Activated CD4-positive, alpha-beta memory T cell treated with anti-CD3 and anti-CD28 coated beads for 36 hours (primary cell): ENCODE measurements at regions not wholly inside any gene's neighbourhood (a gene's known extent, or its start where the extent isn't known, plus 50 kb on each side); places are given as distances from the start of the nearest gene placed in this dataset.

ENCODE experiments used
- CTCF ChIA-PET: fragments of 350-600 bp; sonication (Branson Sonifier 250); formaldehyde crosslinking; loops from one replicate; lab custom pipeline; 2021; ENCODE audit warnings: antibody characterized with exemption, inconsistent platforms; lab: Charles Lee
- POLR2A ChIA-PET: fragments of 350-600 bp; sonication (Branson Sonifier 250); formaldehyde crosslinking; loops from one replicate; lab custom pipeline; 2021; ENCODE audit warnings: antibody characterized with exemption; lab: Charles Lee
- DNase-seq: peaks from one replicate; pipeline ENCODE4 v3.0.0-alpha.2; 2020
- H3K27ac Mint-ChIP-seq: one replicate; pipeline ENCODE4 v1.8.0; 2021; ENCODE audit warnings: mixed read lengths
- H3K27me3 Mint-ChIP-seq: one replicate; pipeline ENCODE4 v1.8.0; 2021; ENCODE audit warnings: mixed read lengths
- H3K36me3 Mint-ChIP-seq: one replicate; pipeline ENCODE4 v1.8.0; 2021; ENCODE audit warnings: mixed read lengths
- H3K4me1 Mint-ChIP-seq: one replicate; pipeline ENCODE4 v1.8.0; 2021; ENCODE audit warnings: low read depth, mixed read lengths
- H3K4me3 Mint-ChIP-seq: one replicate; pipeline ENCODE4 v1.8.0; 2021; ENCODE audit warnings: mild to moderate bottlenecking, mixed read lengths
- H3K9me3 Mint-ChIP-seq: one replicate; pipeline ENCODE4 v1.8.0; 2021; ENCODE audit warnings: mixed read lengths
- intact Hi-C: fragments of 100-400 bp; cut with micrococcal nuclease; formaldehyde crosslinking; loops from one replicate; pipeline ENCODE4 v1.15.1; 2023

GRCh38 chr1:8142955-8143629, 117.0 kb upstream of the ERRFI1 start:
- no peak for DNase-seq
- CTCF ChIA-PET = interaction anchor here (1.1 kb wide), 1 partner anchor 59 kb away, joined by 3 read pairs; no protein-coding TSS in a partner anchor
- Mint-ChIP-seq H3K27ac (no peak overlapping the region), H3K4me3 (no peak overlapping the region), H3K9me3 (no peaks in the 10 kb centered on the region), H3K4me1 (peaks cover 14% of the 10 kb centered on the region), H3K36me3 (no peaks in the 10 kb centered on the region), H3K27me3 (peaks cover 2% of the 10 kb centered on the region)
- intact Hi-C loops = no loop called here
- POLR2A ChIA-PET = interaction anchor here (0.6 kb wide), 1 partner anchor 26 kb away, joined by 3 read pairs; no protein-coding TSS in a partner anchor

- ChIA-PET CTCF (no interaction called here), POLR2A (no interaction called here)
- H3K4me3 Mint-ChIP-seq = no peak overlapping the region
Observed at GRCh38 chr1:8139941-8140340, 113.8 kb upstream of the ERRFI1 start.

GRCh38 chr1:8139383-8139782, 113.3 kb upstream of the ERRFI1 start:
- POLR2A ChIA-PET = no interaction called here

More at GRCh38 chr1:8139941-8140340, 113.8 kb upstream of the ERRFI1 start:
- H3K27ac Mint-ChIP-seq = no peak overlapping the region
- H3K4me1 Mint-ChIP-seq = peaks cover 1% of the 10 kb centered on the region
- no peak for DNase-seq
- peaks cover 8% of the 10 kb centered on the region for H3K27me3 Mint-ChIP-seq
- no peaks in the 10 kb centered on the region for H3K9me3 Mint-ChIP-seq
- intact Hi-C loops = no loop called here
- H3K36me3 Mint-ChIP-seq = no peaks in the 10 kb centered on the region

GRCh38 chr1:8138673-8139072, 112.6 kb upstream of the ERRFI1 start:
- H3K9me3 Mint-ChIP-seq = no peaks in the 10 kb centered on the region
- H3K27me3 Mint-ChIP-seq = peaks cover 9% of the 10 kb centered on the region
- H3K36me3 Mint-ChIP-seq = no peaks in the 10 kb centered on the region
- no peak overlapping the region for H3K4me3 Mint-ChIP-seq
- CTCF ChIA-PET = interaction anchor here (0.8 kb wide), 1 partner anchor 124 kb away, joined by 3 read pairs; no protein-coding TSS in a partner anchor
- H3K27ac Mint-ChIP-seq = no peak overlapping the region
- H3K4me1 Mint-ChIP-seq = no peaks in the 10 kb centered on the region
- intact Hi-C loops = no loop called here
- no peak for DNase-seq
- POLR2A ChIA-PET = no interaction called here

More at GRCh38 chr1:8139383-8139782, 113.3 kb upstream of the ERRFI1 start:
- CTCF ChIA-PET = no interaction called here
- H3K36me3 Mint-ChIP-seq = no peaks in the 10 kb centered on the region
- H3K27me3 Mint-ChIP-seq = peaks cover 9% of the 10 kb centered on the region
- H3K4me3 Mint-ChIP-seq = no peak overlapping the region
- DNase-seq = no peak
- intact Hi-C loops = no loop called here
- H3K9me3 Mint-ChIP-seq = no peaks in the 10 kb centered on the region
- H3K4me1 Mint-ChIP-seq = peaks cover 1% of the 10 kb centered on the region
- no peak overlapping the region for H3K27ac Mint-ChIP-seq

GRCh38 chr1:8137481-8138244, 111.6 kb upstream of the ERRFI1 start:
- H3K4me1 Mint-ChIP-seq = no peaks in the 10 kb centered on the region
- DNase-seq = no peak
- no peaks in the 10 kb centered on the region for H3K9me3 Mint-ChIP-seq
- CTCF ChIA-PET = no interaction called here
- POLR2A ChIA-PET = no interaction called here
- H3K27ac Mint-ChIP-seq = no peak overlapping the region
- H3K27me3 Mint-ChIP-seq = peaks cover 9% of the 10 kb centered on the region
- no peak overlapping the region for H3K4me3 Mint-ChIP-seq
- H3K36me3 Mint-ChIP-seq = no peaks in the 10 kb centered on the region
- intact Hi-C loops = no loop called here

- Mint-ChIP-seq H3K27me3 (peaks cover 10% of the 10 kb centered on the region), H3K27ac (no peak overlapping the region), H3K4me3 (no peak overlapping the region), H3K9me3 (no peaks in the 10 kb centered on the region), H3K36me3 (no peaks in the 10 kb centered on the region), H3K4me1 (no peaks in the 10 kb centered on the region)
- CTCF ChIA-PET = interaction anchor here (1.5 kb wide), 1 partner anchor 122 kb away, joined by 4 read pairs; no protein-coding TSS in a partner anchor
- intact Hi-C loops = no loop called here
- DNase-seq = no peak
- POLR2A ChIA-PET = no interaction called here
Observed at GRCh38 chr1:8136766-8137165, 110.7 kb upstream of the ERRFI1 start.

GRCh38 chr1:8135250-8135649, 109.1 kb upstream of the ERRFI1 start:
- H3K4me3 Mint-ChIP-seq = no peak overlapping the region
- no peaks in the 10 kb centered on the region for H3K36me3 Mint-ChIP-seq
- H3K27me3 Mint-ChIP-seq = peaks cover 10% of the 10 kb centered on the region
- H3K27ac Mint-ChIP-seq = no peak overlapping the region
- ChIA-PET CTCF (interaction anchor here (1.5 kb wide), 1 partner anchor 120 kb away, joined by 4 read pairs; no protein-coding TSS in a partner anchor), POLR2A (no interaction called here)
- no peaks in the 10 kb centered on the region for H3K4me1 Mint-ChIP-seq
- intact Hi-C loops = no loop called here
- no peaks in the 10 kb centered on the region for H3K9me3 Mint-ChIP-seq
- no peak for DNase-seq

- Mint-ChIP-seq H3K27me3 (peaks cover 10% of the 10 kb centered on the region), H3K4me3 (no peak overlapping the region), H3K36me3 (no peaks in the 10 kb centered on the region), H3K4me1 (no peaks in the 10 kb centered on the region), H3K9me3 (no peaks in the 10 kb centered on the region), H3K27ac (no peak overlapping the region)
- POLR2A ChIA-PET = no interaction called here
- DNase-seq = no peak
- CTCF ChIA-PET = no interaction called here
- intact Hi-C loops = no loop called here
Observed at GRCh38 chr1:8134546-8135235, 108.6 kb upstream of the ERRFI1 start.

- Mint-ChIP-seq H3K4me3 (no peak overlapping the region), H3K27ac (no peak overlapping the region), H3K36me3 (no peaks in the 10 kb centered on the region), H3K4me1 (no peaks in the 10 kb centered on the region), H3K27me3 (peaks cover 10% of the 10 kb centered on the region), H3K9me3 (no peaks in the 10 kb centered on the region)
- no peak for DNase-seq
- ChIA-PET CTCF (interaction anchor here (0.7 kb wide), 1 partner anchor 181 kb away, joined by 3 read pairs; no protein-coding TSS in a partner anchor), POLR2A (interaction anchor here (0.6 kb wide), 1 partner anchor 36 kb away, joined by 3 read pairs; no protein-coding TSS in a partner anchor)
- intact Hi-C loops = no loop called here
Observed at GRCh38 chr1:8133657-8134430, 107.7 kb upstream of the ERRFI1 start.

GRCh38 chr1:8133190-8133589, 107.1 kb upstream of the ERRFI1 start:
- ChIA-PET CTCF (interaction anchor here (0.7 kb wide), 1 partner anchor 181 kb away, joined by 3 read pairs; no protein-coding TSS in a partner anchor), POLR2A (interaction anchor here (0.6 kb wide), 1 partner anchor 35 kb away, joined by 3 read pairs; no protein-coding TSS in a partner anchor)
- intact Hi-C loops = no loop called here
- Mint-ChIP-seq H3K27me3 (peaks cover 10% of the 10 kb centered on the region), H3K4me1 (no peaks in the 10 kb centered on the region), H3K36me3 (no peaks in the 10 kb centered on the region), H3K27ac (no peak overlapping the region), H3K9me3 (no peaks in the 10 kb centered on the region), H3K4me3 (no peak overlapping the region)
- no peak for DNase-seq

- Mint-ChIP-seq H3K27ac (no peak overlapping the region), H3K4me3 (no peak overlapping the region), H3K27me3 (peaks cover 2% of the 10 kb centered on the region), H3K4me1 (no peaks in the 10 kb centered on the region), H3K36me3 (no peaks in the 10 kb centered on the region), H3K9me3 (peaks cover 8% of the 10 kb centered on the region)
- intact Hi-C loops = no loop called here
- CTCF ChIA-PET = interaction anchor here (0.7 kb wide), 1 partner anchor 382 kb away, joined by 3 read pairs; no protein-coding TSS in a partner anchor
- POLR2A ChIA-PET = no interaction called here
- no peak for DNase-seq
Observed at GRCh38 chr1:8127171-8127641, 101.1 kb upstream of the ERRFI1 start.
